ENCODE measurements at regions not wholly inside any gene's neighbourhood (a gene's known extent, or its start where the extent isn't known, plus 50 kb on each side); places are given as distances from the start of the nearest gene placed in this dataset.

DNA sequence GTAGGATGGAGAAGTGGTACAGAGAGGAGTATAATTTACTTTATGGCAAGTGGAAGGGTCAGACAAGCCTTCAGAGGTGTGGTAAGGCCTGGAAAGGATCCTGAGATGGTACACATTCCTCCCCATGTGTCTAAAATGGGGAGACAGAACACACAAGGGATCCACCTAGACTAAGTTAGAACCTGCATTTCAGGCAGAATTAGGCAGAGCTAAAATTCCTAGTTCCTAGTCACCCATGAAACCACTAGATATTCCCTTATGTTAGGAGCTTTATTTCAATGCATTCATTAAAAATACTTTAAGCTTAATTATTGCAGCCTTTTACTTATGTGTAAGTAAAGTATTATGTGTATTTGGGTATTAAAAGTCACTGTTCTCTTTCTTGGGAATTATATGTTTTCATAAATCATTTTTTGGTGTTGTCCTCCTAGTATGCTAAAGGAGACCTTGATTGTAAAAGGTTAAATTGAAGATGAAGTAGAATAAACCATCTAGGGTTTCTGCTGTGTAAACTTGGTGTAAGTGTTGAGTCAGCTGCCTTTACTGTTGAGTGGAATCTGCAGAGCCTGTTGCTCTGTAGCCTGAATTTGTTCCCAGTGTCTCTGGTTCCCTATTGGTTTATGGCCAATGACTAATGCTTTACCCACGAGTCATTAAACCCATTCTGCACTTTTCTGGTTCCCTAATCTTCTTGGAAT is 423.2 kb downstream of the ATP23 start:
- DNase-seq (ENCODE audit: low read depth, low spot score): no peak

DNA sequence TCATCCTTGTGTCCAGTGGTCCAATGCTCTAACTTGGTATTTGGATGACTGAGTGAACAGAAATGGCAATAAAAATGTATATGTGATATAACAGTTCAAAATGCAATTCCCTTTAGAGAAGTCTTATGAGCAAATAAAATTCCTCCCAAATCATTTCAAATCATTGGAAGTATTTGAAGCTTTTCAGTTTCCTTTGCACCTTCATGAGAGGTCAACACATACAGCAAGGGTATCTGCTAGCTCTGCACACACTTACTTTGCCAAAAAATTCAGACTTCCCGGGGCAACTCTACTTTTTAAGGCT is 423.7 kb downstream of the ATP23 start:
- no peak for DNase-seq (ENCODE audit: low read depth, low spot score)

DNA sequence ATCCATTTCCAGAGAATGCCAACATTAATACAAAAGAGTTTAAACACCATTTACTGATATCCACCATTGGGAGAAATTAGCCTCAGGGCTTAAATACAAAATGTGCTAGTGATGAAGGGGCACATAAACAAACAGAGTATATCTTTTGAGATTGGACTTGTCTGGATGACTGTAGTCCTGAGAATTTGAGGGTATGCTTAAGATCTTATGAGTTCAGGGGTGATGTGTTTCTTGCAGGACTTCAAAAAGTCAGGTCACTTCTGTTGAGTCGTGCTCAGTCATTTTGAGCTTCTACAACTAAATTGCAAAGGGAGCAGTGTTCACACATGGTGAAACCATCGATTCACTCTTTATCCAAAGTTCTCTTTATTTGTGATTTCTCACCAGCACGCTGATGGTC is 425.7 kb downstream of the ATP23 start:
- DNase-seq (ENCODE audit: low read depth, low spot score): no peak

DNA sequence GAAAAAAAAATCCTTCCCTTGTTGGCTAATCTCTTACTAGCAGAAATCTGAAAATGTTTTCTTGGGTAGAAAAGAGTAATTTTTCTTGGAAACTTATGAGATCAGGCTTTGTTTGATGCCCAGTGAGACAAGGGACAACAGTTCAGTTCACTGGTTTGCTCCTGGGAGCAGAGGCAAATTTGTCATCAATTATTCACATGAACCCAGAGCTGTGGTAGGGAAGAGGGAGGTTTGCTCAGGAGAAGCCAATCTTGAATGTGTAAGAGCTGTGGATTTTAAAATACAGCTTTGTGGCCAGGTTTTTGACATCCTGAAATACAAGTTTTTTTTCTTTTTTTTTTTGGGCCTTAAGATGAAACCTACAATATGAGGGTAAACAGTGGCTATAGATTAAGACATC is 426.6 kb downstream of the ATP23 start:
- DNase-seq (ENCODE audit: low read depth, low spot score): no peak

DNA sequence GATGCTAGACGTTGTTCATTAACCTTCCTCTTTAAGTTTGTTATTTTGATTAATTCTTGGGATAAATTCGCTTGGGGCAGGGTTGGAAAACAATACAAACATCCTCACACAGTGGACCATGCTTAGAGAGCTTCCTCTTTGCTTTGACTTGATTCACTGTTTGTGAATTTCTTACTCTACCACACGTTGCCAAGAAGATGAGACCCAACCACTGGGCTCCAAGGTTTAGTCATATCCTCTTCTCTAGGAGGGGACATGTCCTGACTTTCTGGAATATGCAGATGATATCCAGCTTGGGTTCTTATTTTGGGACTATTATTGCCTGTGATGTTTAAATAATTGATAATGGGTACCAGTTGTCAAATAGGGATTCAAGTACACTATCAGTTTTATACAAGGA is 428.2 kb downstream of the ATP23 start:
- no peak for DNase-seq (ENCODE audit: low read depth, low spot score)

DNA sequence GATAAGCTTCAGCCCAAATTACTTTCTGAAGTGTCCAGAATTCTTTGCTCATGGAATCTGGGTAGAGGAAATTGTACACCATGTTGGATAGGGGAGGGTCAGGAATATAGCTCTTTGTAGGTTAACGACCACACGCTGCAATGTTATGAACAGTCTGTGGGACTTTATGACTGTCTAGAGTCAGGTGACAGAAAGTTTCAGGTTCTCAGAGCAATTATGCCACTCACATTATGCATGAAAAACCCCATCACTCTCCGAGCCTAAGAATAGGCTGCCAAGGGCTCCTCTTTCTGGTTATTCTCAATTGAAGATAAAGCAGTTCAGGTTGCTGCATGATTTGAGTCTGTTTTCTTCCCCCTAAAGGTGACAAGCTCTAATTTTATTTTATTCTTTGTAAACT is 430.9 kb downstream of the ATP23 start:
- no peak for DNase-seq (ENCODE audit: low read depth, low spot score)

DNA sequence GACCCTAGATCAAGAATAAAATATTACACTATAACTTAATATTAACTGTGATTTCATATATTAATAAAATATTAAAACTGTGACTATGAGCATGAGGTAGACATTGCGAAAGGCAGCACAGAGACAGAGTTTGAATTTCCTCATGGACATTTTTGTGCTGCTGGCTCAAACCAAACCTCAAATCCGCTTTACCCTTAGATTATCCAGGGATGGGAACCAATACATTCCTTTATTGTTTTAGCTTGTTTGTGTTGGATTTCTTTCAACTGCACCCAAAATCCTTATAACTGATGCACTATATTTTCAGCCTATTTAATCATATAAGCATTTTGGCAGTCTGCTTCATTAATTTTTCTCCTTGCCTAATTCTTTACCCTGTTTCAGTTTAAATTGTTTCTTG is 436.7 kb downstream of the ATP23 start:
- no peak for DNase-seq (ENCODE audit: low read depth, low spot score)

DNA sequence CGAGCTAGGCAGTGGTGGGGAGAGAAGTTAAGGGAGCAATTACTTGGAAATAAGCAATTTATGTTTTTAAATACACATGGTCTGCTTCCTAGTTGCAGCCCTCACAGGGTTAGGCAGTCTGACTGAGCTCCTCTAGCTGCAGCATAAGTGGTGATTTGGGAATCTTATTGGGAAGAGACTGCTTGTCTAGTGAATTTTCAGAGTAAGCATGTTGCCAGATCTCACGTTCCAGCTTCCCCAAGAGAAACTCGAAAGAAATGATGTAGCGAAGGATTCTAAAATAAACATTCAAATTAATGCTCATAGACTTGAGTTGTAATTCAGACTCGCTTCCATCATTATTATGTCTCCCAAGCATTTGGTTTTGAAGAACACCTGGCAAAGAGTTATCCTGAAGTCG is 440.2 kb downstream of the ATP23 start:
- no peak for DNase-seq (ENCODE audit: low read depth, low spot score)

DNA sequence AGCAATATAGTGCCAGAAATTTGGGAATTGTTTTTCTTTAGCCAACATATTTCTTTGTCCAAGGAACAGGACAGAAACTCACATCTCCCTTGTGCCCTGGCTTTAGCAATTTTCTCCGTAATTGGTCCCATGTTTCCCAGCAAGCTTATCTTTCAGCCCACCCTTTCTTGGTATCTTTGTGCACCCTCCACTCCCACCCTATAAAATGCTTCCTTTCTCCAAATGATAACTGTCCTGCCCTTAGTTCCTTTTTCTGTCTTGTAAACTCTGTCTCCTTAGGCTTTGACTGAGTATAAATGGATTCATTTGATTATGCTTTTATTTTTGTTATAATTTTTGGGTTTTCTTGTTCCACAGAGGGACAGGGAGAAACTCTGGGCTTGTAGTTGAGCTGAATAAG is 442.8 kb downstream of the ATP23 start:
- DNase-seq (ENCODE audit: low read depth, low spot score): no peak

DNA sequence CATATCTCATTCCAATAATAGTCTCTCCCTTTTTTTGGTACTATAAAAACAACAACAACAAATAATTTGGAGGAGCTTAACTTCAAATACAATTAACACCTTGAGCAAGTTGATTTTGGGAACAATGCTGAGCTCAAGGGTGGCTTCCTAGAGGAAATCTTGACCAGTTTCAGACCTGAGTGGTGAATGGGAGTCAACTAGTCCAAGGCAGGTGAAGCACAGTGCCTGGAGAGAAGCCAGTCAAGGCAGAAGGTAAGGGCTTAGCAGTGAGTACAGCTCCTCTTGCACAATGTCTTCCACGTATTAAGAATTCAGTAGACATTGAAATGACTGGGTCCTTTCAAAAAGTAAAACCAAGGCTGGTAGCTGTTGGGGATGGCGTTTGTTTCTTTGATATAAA is 444.8 kb downstream of the ATP23 start:
- no peak for DNase-seq (ENCODE audit: low read depth, low spot score)

DNA sequence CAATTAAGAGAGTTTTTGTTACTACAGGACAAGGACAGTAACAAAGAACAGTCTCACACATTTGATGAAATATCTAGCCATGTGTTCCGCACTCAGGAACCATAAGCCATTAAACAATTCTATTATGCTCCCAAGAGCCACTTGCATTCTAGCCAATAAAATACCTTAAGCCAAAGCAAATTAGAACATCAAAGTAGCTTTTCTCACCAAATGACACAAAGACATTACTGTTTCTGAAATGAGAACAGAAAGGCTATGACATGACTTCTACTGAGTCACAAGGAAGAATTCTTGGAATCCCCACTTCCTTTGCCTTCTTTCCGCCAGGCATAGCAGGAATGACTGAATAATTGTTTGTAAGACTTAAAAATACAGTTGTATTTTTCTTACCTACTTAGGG is 445.8 kb downstream of the ATP23 start:
- no peak for DNase-seq (ENCODE audit: low read depth, low spot score)

DNA sequence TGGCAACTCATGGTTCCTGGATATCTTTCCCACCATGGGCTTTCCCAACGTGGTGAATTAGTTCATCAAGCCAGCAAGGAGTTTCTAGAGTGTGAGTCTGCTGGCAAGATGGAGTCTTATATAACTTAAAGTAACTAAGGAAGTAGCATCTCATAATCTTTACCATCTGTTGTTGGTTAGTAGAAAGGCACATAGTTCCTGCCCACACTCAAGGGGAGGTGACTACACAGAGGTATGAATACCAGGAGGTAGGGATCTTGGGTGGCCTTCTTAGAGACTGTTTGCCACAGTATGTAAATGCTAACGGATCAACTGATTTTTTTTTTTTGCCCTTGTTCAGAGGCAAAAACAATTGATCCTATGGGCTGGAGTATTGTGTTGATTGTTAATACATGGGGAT is 446.9 kb downstream of the ATP23 start:
- no peak for DNase-seq (ENCODE audit: low read depth, low spot score)

DNA sequence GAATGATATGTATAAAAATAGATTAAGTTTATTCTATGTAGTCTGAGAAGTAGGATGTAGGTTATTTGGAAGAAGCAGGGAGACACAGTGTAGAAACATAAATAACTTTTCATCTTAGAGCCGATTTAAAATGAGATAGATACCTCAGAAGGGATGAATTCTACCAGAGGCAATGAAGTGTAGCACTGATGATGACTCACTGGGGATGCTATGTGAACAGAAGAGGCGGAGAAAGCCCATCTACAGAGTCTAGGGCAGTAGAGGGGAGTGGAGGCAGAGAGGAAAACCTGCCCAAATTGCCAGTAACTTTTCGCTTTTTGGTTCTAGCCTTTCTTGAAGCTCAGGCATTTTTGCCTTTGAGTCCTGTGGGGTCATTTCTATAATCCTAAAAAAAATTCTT is 451.8 kb downstream of the ATP23 start:
- no peak for DNase-seq (ENCODE audit: low read depth, low spot score)

DNA sequence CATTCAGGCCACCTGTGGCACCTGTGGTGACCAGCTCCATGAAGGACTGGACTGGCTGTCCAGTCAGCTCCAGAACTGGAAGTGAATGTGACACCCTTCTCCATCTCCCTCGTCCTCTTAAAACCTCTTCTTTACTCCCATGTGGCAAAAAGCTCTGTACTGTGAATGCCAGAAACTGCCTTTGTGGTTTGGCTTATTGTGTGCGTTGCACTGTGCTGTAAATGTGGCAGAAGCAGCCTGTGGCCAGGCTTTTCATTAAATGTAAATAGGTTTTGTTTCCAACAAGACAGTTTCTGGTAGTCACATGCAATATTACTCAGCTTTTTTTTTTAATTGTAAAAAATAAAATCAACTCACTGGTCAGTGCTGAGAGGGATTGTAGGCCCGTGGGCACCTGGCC is 453.7 kb downstream of the ATP23 start:
- no peak for DNase-seq (ENCODE audit: low read depth, low spot score)

DNA sequence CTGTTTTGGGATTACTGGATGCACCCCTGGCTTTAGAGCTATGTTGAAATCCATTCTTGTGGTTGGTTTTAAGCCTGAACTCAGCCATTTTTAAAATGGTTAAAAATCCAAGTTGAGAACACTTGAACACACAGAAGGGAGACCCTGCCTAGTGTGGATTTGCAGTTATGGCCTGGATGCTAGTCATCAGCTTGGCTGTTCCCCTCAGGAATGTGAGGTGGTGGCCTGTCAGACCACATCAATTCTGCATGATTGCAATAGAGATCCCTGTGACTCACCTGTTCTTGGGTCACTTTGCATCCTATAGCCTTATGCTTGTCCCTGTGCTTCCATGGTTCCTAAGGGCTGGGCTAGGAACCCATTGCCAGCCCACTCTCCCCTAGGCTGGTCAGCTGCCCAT is 454.1 kb downstream of the ATP23 start:
- no peak for DNase-seq (ENCODE audit: low read depth, low spot score)

DNA sequence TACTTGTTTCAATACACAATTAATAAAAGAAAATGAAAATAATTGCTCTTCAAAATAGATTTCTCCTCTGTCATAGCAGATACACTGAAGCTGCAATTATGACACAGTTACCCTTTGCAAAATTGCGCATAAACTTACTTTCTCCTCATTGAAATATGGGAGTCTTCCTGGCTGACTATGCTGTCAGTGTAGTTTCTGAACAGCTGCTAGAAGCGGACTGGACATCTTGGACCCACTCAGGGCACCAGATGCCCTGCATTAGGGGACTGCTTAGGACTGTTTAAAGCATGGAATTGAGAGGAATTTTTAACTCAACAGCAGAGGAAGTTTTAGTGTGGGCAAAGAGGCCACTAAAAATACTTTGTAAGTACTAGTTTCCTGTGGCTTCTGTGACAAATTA is 454.9 kb downstream of the ATP23 start:
- no peak for DNase-seq (ENCODE audit: low read depth, low spot score)

DNA sequence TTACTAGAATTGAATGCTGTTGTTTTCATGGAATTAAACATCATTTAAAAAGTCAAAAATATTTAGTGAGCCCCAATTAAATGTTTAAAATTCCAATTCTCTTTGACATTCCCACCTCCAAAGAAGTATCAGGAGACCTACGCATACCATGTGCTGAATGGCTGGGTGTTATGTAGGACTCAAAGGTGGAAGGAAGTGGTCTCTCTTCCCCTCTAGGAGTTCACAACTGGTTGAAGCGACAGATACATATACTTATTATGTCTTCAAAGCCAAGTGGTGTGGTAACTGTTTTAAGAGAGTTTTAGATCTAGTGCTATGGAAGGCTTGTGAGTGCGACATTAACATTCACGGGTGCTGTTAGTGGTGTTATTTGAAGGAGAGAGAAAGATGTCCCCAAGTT is 464.0 kb downstream of the ATP23 start:
- no peak for DNase-seq (ENCODE audit: low read depth, low spot score)

DNA sequence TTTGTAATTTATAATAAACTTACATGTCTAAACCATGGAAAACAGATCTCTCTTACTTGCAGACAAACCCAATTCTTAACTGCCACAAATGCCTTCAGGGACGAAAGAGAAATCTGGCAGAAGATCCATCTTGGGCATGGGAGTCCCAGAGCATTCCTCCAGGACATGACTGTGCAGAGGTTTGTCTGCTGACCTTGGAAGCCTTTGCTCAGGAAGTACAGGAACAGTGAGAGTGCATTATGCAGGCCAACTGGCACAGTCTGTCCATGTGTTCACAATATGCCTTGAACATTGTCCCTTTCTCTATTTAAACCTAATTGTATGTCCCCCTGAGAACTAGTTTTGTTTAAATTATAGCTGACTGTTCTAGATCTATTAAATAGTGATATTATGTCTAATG is 467.1 kb downstream of the ATP23 start:
- no peak for DNase-seq (ENCODE audit: low read depth, low spot score)

DNA sequence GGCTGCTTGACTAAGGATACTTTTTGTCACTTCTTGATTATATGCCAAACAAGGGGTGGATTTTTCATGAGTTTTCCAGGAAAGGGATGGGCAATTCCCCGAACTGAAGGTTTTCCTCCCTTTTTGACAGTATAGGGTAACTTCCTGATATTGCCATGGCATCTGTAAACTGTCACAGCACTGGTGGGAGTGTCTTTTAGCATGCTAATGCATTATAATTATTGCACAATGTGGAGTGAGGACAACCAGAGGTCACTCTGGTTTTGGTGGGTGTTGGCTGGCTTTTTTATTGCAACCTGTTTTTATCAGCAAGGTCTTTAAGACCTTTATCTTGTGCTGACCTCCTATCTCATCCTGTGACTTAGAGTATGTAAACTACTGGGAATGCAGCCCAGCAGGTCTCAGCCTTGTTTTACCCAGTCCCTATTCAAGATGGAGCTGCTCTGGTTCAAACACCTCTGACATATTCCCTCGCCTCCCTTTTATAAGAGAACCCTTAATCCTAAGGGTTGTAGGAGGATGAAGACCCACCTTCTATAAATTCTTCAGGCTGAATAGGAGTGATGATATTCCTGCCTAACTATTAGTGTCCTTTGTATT is 471.2 kb downstream of the ATP23 start:
- no peak for DNase-seq (ENCODE audit: low read depth, low spot score)

DNA sequence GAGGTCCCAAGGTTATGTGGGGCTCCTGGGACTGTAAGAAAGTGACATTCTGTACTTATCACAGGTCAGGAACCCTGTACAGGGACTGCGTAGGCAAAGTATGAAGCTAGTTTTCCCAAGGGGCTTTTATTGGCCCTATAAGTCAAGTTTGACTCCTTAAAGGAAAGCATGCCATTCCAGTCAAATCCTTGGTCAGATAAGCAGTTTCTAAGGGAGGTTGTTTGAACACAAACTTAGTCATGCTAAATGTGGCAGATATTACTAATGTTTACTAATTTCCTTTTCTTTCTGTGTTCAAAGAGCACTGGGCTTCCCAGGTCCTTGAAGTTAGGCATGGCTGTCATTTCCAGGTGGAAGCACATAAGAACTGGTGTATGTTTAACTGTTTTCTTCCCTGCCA is 472.4 kb downstream of the ATP23 start:
- no peak for DNase-seq (ENCODE audit: low read depth, low spot score)

DNA sequence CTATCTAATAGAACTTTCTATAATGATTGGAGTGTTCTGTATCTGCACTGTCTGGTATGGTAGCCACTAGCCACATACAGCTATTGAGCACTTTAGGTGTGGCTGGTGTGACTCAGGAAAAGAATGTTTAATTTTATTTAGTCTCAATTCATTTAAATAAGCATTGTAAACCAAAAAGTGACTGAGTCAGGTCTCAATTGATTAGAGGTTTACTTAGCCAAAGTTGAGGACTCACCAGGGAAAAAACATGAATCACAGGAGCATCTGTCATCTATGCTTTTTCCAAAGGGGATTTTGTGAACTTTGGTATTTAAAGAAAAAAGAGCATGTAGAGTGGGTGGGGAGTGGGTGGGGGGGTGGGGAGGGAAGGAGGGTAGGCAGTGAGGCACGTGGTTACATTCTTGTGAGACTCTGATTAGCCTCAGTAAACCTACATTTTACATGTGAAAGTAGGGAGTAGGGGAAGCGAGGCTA is 473.1 kb downstream of the ATP23 start:
- no peak for DNase-seq (ENCODE audit: low read depth, low spot score)

DNA sequence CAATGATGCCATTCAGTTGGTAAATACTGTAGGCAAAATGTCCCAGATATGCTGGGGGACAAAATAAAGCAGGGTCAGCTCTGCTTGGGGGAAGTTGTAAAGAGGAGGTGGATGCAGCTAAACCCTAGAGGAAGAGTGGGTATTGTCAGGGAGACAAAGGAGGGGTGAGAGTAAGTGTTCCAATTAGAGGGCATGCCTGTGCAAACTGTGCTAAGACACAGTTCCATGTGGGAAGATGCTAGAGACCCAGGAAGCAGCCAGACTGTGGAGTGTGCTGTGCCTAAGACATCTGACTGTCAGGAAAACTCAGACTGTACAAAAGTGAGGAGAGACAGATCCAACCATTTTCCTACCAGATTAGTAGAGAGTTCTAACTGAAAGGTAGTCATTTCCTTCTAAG is 474.3 kb downstream of the ATP23 start:
- no peak for DNase-seq (ENCODE audit: low read depth, low spot score)

DNA sequence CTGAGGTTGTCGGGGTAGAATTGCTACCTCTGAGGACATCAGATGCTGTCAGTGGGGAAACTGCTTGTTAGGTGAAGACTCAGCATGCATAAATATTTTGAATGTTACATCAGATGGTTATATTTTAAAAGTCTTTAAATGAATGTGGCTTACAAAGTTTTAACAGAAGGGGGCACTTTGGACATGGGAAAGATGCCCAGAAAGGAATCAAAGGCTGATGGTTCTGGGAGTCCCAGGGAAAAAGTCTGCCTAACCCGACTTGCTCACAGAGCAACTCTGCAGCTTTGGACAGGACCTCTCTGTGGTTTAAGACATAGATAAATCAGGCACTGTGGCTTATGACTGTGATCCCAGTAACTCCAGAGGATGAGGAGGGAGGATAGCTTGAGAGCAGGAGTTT is 474.9 kb downstream of the ATP23 start:
- no peak for DNase-seq (ENCODE audit: low read depth, low spot score)

DNA sequence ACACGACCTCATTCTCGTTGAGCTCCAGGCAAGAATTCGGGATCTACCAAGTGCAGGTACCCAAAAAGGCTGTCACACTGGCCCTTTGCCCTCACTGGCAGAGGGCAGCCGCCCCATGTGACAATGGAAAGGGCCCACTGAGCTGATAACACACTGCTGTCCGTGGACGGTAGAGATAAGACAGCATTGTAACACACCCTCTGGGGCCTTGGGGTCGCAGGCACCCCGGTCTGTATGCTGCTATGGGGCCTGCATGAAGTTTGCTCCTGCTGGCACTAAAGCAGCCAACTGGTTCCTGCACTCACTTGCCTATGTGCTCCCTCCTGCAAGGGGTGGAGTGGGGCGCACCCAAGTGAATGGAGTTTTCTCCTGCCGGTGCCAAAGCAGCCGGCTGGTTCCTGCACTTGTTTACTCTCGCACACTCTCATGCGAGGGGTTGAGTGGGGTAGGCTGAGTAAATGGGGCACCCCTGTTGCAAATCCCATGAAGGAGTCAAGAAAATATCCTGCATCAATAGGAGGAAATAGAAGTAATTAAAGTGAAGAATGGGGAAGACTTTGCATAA is 477.9 kb downstream of the ATP23 start:
- DNase-seq (ENCODE audit: low read depth, low spot score): no peak
